GM12878 (cell line): ENCODE measurements at regions not wholly inside any gene's neighbourhood (a gene's known extent, or its start where the extent isn't known, plus 50 kb on each side); places are given as distances from the start of the nearest gene placed in this dataset.

Experiments used
- ATAC-seq: fragments of 200-7000 bp; cut with Tn5 transposase; 3 replicates; pipeline ENCODE4 v1.9.1; 2020; ENCODE audit warnings: mild to moderate bottlenecking, moderate library complexity
- BruUV-seq: library from RNA; stranded (reverse); fragments of 400-500 nt; replicated peaks from 2 replicates; lab custom pipeline; 2021; lab: Mats Ljungman, UMichigan
- CTCF ChIA-PET: fragments of 300-600 bp; sonication (Branson Sonifier 250); formaldehyde crosslinking; extraction: SDS; loops from one replicate; lab custom pipeline; 2021; ENCODE audit warnings: inconsistent platforms; lab: Yijun Ruan, JAX
- POLR2A ChIA-PET: fragments of 350-600 bp; formaldehyde crosslinking; extraction: SDS; loops from one replicate; lab custom pipeline; 2021; ENCODE audit warnings: inconsistent platforms; lab: Charles Lee
- RAD21 ChIA-PET: fragments of 300-600 bp; sonication (Branson Sonifier 250); formaldehyde crosslinking; loops from one replicate; lab custom pipeline; 2023; ENCODE audit warnings: antibody characterized with exemption; ENCODE audit not compliant: unreplicated experiment; lab: Charles Lee
- SMC1A ChIA-PET: fragments of 300-600 bp; sonication (Branson Sonifier 250); formaldehyde crosslinking; loops from one replicate; lab custom pipeline; 2023; ENCODE audit not compliant: unreplicated experiment, uncharacterized antibody; lab: Charles Lee
- DNase-seq: peaks from one replicate; pipeline ENCODE4 v3.0.0-alpha.2; 2011; ENCODE audit warnings: low read depth, low spot score
- FAIRE-seq: peaks from 3 replicates; lab custom pipeline; 2011; peaks lifted over from hg19 to GRCh38; lab: Jason Lieb, UNC
- H2AFZ ChIP-seq: 2 replicates; pipeline ENCODE4 v1.6.0; 2011; ENCODE audit warnings: low read depth, low read length, control low read depth; ENCODE audit not compliant: control insufficient read depth
- H3K27ac ChIP-seq: 2 replicates; pipeline ENCODE4 v1.5.1; 2011; ENCODE audit warnings: control low read depth; ENCODE audit not compliant: control insufficient read depth, insufficient read depth
- H3K27me3 ChIP-seq, 2 experiments: replicated peaks in 1 of 2; 2 replicates each; pipeline versions ENCODE4 v1.6.0 to v1.6.1; 2011; ENCODE audit warnings: low read length in 1 of 2; ENCODE audit not compliant: control insufficient read depth in 2 of 2, insufficient read depth in 2 of 2
- H3K36me3 ChIP-seq, 2 experiments: 2 replicates each; pipeline ENCODE4 v1.5.1; 2011; ENCODE audit warnings: low read length in 1 of 2; ENCODE audit not compliant: control insufficient read depth in 2 of 2, insufficient read depth in 2 of 2
- H3K4me1 ChIP-seq: 2 replicates; pipeline ENCODE4 v1.6.1; 2011; ENCODE audit warnings: mild to moderate bottlenecking, low read length, moderate library complexity, mixed read lengths; ENCODE audit not compliant: control insufficient read depth, insufficient read depth
- H3K4me2 ChIP-seq: 2 replicates; pipeline ENCODE4 v1.6.0; 2011; ENCODE audit warnings: control low read depth; ENCODE audit not compliant: control insufficient read depth, insufficient read depth
- H3K4me3 ChIP-seq: fragments of 200-600 bp; sonication (generic); 2 replicates; pipeline ENCODE4 v1.5.1; 2016
- H3K79me2 ChIP-seq: 2 replicates; pipeline ENCODE4 v1.6.0; 2011; ENCODE audit warnings: low read length; ENCODE audit not compliant: control insufficient read depth, insufficient read depth
- H3K9ac ChIP-seq: 2 replicates; pipeline ENCODE4 v1.8.0; 2011; ENCODE audit warnings: low read length, control low read depth, mixed read lengths; ENCODE audit not compliant: control insufficient read depth, insufficient read depth
- H3K9me3 ChIP-seq: replicated peaks from 3 replicates; pipeline ENCODE4 v1.5.1; 2011; ENCODE audit warnings: mild to moderate bottlenecking, low read length; ENCODE audit not compliant: control insufficient read depth, insufficient read depth
- H4K20me1 ChIP-seq: 2 replicates; pipeline ENCODE4 v1.6.0; 2011; ENCODE audit not compliant: control insufficient read depth, insufficient read depth
- ASH2L ChIP-seq: fragments of 300-600, 200-600 bp; sonication (generic); IDR thresholded peaks from 2 replicates; pipeline ENCODE4 v1.6.1; 2017; ENCODE audit warnings: low read depth, mild to moderate bottlenecking, borderline replicate concordance
- ATF7 ChIP-seq: fragments of 450-650 bp; IDR thresholded peaks from 2 replicates; pipeline ENCODE4 v1.6.1; 2016; ENCODE audit warnings: low read depth, mild to moderate bottlenecking
- MEF2B ChIP-seq: fragments of 450-650 bp; IDR thresholded peaks from 2 replicates; pipeline ENCODE4 v1.6.1; 2018; ENCODE audit warnings: mild to moderate bottlenecking, moderate library complexity; ENCODE audit not compliant: partially characterized antibody, poor library complexity, severe bottlenecking
- MYC ChIP-seq: IDR thresholded peaks from 2 replicates; pipeline ENCODE4 v1.6.1; 2011; ENCODE audit warnings: mild to moderate bottlenecking, low read length, moderate library complexity, inconsistent platforms; ENCODE audit not compliant: insufficient read depth, insufficient replicate concordance, insufficient read length, severe bottlenecking
- NKRF ChIP-seq: fragments of 450-650 bp; conservative IDR thresholded peaks from 2 replicates; pipeline ENCODE4 v1.6.1; 2017; ENCODE audit warnings: mild to moderate bottlenecking, moderate library complexity
- PKNOX1 ChIP-seq: fragments of 450-650 bp; IDR thresholded peaks from 2 replicates; pipeline ENCODE4 v1.6.1; 2016; ENCODE audit warnings: mild to moderate bottlenecking
- RAD51 ChIP-seq: fragments of 450-650 bp; IDR thresholded peaks from 2 replicates; pipeline ENCODE4 v1.6.1; 2016; ENCODE audit warnings: moderate library complexity, mild to moderate bottlenecking, inconsistent platforms
- SMC3 ChIP-seq: IDR thresholded peaks from 2 replicates; pipeline ENCODE4 v1.6.1; 2011; ENCODE audit warnings: low read length, improper control_type of control experiment, borderline replicate concordance
- ZBTB4 ChIP-seq: fragments of 450-650 bp; formaldehyde crosslinking; IDR thresholded peaks from 2 replicates; pipeline ENCODE4 v1.4.0; 2022; ENCODE audit warnings: mild to moderate bottlenecking, moderate library complexity
- ZNF207 ChIP-seq: fragments of 450-650 bp; IDR thresholded peaks from 2 replicates; pipeline ENCODE4 v1.6.1; 2014; ENCODE audit warnings: antibody characterized with exemption, mild to moderate bottlenecking, borderline replicate concordance
- ZNF24 ChIP-seq: fragments of 450-650 bp; IDR thresholded peaks from 2 replicates; pipeline ENCODE4 v1.6.1; 2017; ENCODE audit warnings: antibody characterized with exemption, mild to moderate bottlenecking
- WGBS: methylation state at CpG from one replicate; pipeline ENCODE4 v1.1.6; 2016; ENCODE audit warnings: low lambda C conversion rate; ENCODE audit not compliant: insufficient replicate concordance, insufficient coverage; ENCODE audit errors: missing lambda C conversion rate; 5-methylcytosine and 5-hydroxymethylcytosine counted together
- in situ Hi-C: fragments of 300-500 bp; cut with MboI; formaldehyde crosslinking; loops from 9 replicates; pipeline ENCODE4 v1.14.3; 2018; ENCODE audit warnings: mixed read lengths
- intact Hi-C: fragments of 100-400 bp; cut with micrococcal nuclease; formaldehyde crosslinking; loops from one replicate; pipeline ENCODE4 v1.14.2; 2022; ENCODE audit not compliant: unreplicated experiment

- Histone ChIP-seq H3K9me3 (no peaks in the 10 kb centered on the region), H3K79me2 (no peaks in the 10 kb centered on the region), H2AFZ (no peak overlapping the region), H3K27ac (no peak overlapping the region), H3K9ac (no peak overlapping the region), H3K36me3 (no peaks in the 10 kb centered on the region), H4K20me1 (no peaks in the 10 kb centered on the region), H3K27me3 (peaks cover 0 to 3% of the 10 kb centered on the region in 2 experiments; a peak in 3 of 4 replicates), H3K4me3 (no peak overlapping the region), H3K4me2 (no peak overlapping the region), H3K4me1 (no peaks in the 10 kb centered on the region)
- ATAC-seq (no peak), DNase-seq (no peak), FAIRE-seq (no peak)
- TF ChIP-seq MEF2B (no peak), NKRF (no peak), ATF7 (no peak), ZBTB4 (no peak), MYC (no peak), PKNOX1 (no peak), ZNF207 (no peak), ASH2L (no peak), SMC3 (no peak), RAD51 (no peak), ZNF24 (no peak)
- CTCF ChIA-PET = no interaction called here
- SMC1A ChIA-PET = no interaction called here
- in situ Hi-C loops (no loop called here), intact Hi-C loops (loop anchor here (10.0 kb wide), 1 partner anchor 221 kb away; the partner anchor contains the start of gene CIBAR2)
- 51% methylated on average over 24 of the region's 24 CpGs for WGBS
- BruUV-seq = no TSS peak
- RAD21 ChIA-PET = no interaction called here
- POLR2A ChIA-PET = no interaction called here
Measured at GRCh38 chr16:85335584-85336491, 223.6 kb upstream of the CIBAR2 start.
